Hematopoietic multipotent progenitor cell (in vitro differentiated cells): ENCODE measurements at regions not wholly inside any gene's neighbourhood (a gene's known extent, or its start where the extent isn't known, plus 50 kb on each side); places are given as distances from the start of the nearest gene placed in this dataset.

ENCODE experiments used
- DNase-seq, 3 donors: peaks; one replicate each; pipeline ENCODE4 v3.0.0-alpha.2; 2011 to 2015; ENCODE audit warnings: low read depth in 2 of 3, low spot score in 2 of 3

- DNase-seq = no peak
Measured at GRCh38 chr6:44657206-44657819, 269.8 kb downstream of the CDC5L start.

GRCh38 chr6:44658571-44658970 is 271.1 kb downstream of the CDC5L start:
- no peak for DNase-seq

GRCh38 chr6:44659726-44660125 is 272.2 kb downstream of the CDC5L start:
- DNase-seq = no peak

- DNase-seq = no peak
Measured at GRCh38 chr6:44660561-44661220, 273.2 kb downstream of the CDC5L start.

- DNase-seq = no peak
Measured at GRCh38 chr6:44661221-44662008, 273.9 kb downstream of the CDC5L start.

- no peak for DNase-seq
Measured at GRCh38 chr6:44662461-44663121, 275.1 kb downstream of the CDC5L start.

- DNase-seq = no peak
Measured at GRCh38 chr6:44663860-44664634, 276.5 kb downstream of the CDC5L start.

- no peak for DNase-seq
Measured at GRCh38 chr6:44664716-44665115, 277.2 kb downstream of the CDC5L start.

- DNase-seq = no peak
Measured at GRCh38 chr6:44665143-44665542, 277.6 kb downstream of the CDC5L start.

GRCh38 chr6:44665683-44666082 is 278.2 kb downstream of the CDC5L start:
- DNase-seq = no peak

GRCh38 chr6:44666324-44666723 is 278.8 kb downstream of the CDC5L start:
- DNase-seq = no peak

- DNase-seq = no peak
Measured at GRCh38 chr6:44667226-44667625, 279.7 kb downstream of the CDC5L start.

- DNase-seq = peak in 1 of 3 donors; percentile 38
Measured at GRCh38 chr6:44667668-44668390, 280.3 kb downstream of the CDC5L start.

- DNase-seq = no peak
Measured at GRCh38 chr6:44668391-44668930, 281.0 kb downstream of the CDC5L start.

- DNase-seq = no peak
Measured at GRCh38 chr6:44668976-44669934, 281.7 kb downstream of the CDC5L start.

- DNase-seq = no peak
Measured at GRCh38 chr6:44670146-44670545, 282.6 kb downstream of the CDC5L start.

GRCh38 chr6:44671333-44671732 is 283.8 kb downstream of the CDC5L start:
- DNase-seq = no peak

- DNase-seq = no peak
Measured at GRCh38 chr6:44672086-44672485, 284.6 kb downstream of the CDC5L start.
